Activated T-helper 1 cell treated with Interleukin-2 at 50 U/mL for 16 hours (primary cell): ENCODE measurements at regions not wholly inside any gene's neighbourhood (a gene's known extent, or its start where the extent isn't known, plus 50 kb on each side); places are given as distances from the start of the nearest gene placed in this dataset.

Experiments used
- DNase-seq: peaks from one replicate; pipeline ENCODE4 v3.0.0-alpha.2; 2020; ENCODE audit warnings: low read depth

GRCh38 chr9:7300484-7300883 is 499.1 kb downstream of the DMAC1 start:
- DNase-seq: no peak

GRCh38 chr9:7298123-7298522 is 501.5 kb downstream of the DMAC1 start:
- DNase-seq: no peak

- no peak for DNase-seq
Measured at GRCh38 chr9:7297521-7297920, 502.1 kb downstream of the DMAC1 start.

- no peak for DNase-seq
Measured at GRCh38 chr9:7293091-7293490, 506.5 kb downstream of the DMAC1 start.

GRCh38 chr9:7289773-7290172 is 509.8 kb downstream of the DMAC1 start:
- DNase-seq: no peak

GRCh38 chr9:7287986-7288385 is 511.6 kb downstream of the DMAC1 start:
- no peak for DNase-seq

- DNase-seq: no peak
Measured at GRCh38 chr9:7287065-7287464, 512.5 kb downstream of the DMAC1 start.

- no peak for DNase-seq
Measured at GRCh38 chr9:7286101-7286500, 513.5 kb downstream of the DMAC1 start.

- DNase-seq: no peak
Measured at GRCh38 chr9:7285199-7285598, 514.4 kb downstream of the DMAC1 start.

GRCh38 chr9:7284517-7284916 is 515.1 kb downstream of the DMAC1 start:
- DNase-seq: no peak

- DNase-seq: no peak
Measured at GRCh38 chr9:7284117-7284516, 515.5 kb downstream of the DMAC1 start.

GRCh38 chr9:7273575-7273974 is 515.8 kb downstream of the KDM4C start:
- no peak for DNase-seq

- DNase-seq: no peak
Measured at GRCh38 chr9:7266911-7267595, 509.3 kb downstream of the KDM4C start.

GRCh38 chr9:7265181-7265580 is 507.4 kb downstream of the KDM4C start:
- DNase-seq: no peak

GRCh38 chr9:7259544-7260241 is 501.9 kb downstream of the KDM4C start:
- DNase-seq: no peak

- DNase-seq: no peak
Measured at GRCh38 chr9:7258688-7259396, 501.1 kb downstream of the KDM4C start.

GRCh38 chr9:7246917-7247522 is 489.2 kb downstream of the KDM4C start:
- DNase-seq: no peak

GRCh38 chr9:7245976-7246580 is 488.3 kb downstream of the KDM4C start:
- no peak for DNase-seq

- DNase-seq: no peak
Measured at GRCh38 chr9:7243838-7244237, 486.1 kb downstream of the KDM4C start.

GRCh38 chr9:7242126-7242525 is 484.4 kb downstream of the KDM4C start:
- DNase-seq: no peak

- DNase-seq: no peak
Measured at GRCh38 chr9:7241694-7242093, 483.9 kb downstream of the KDM4C start.

GRCh38 chr9:7240569-7241311 is 483.0 kb downstream of the KDM4C start:
- DNase-seq: no peak
